GM12878 (cell line): ENCODE measurements at regions not wholly inside any gene's neighbourhood (a gene's known extent, or its start where the extent isn't known, plus 50 kb on each side); places are given as distances from the start of the nearest gene placed in this dataset.

Source experiments
- ATAC-seq: fragments of 200-7000 bp; cut with Tn5 transposase; 3 replicates; pipeline ENCODE4 v1.9.1; 2020; ENCODE audit warnings: mild to moderate bottlenecking, moderate library complexity
- BruUV-seq: library from RNA; stranded (reverse); fragments of 400-500 nt; replicated peaks from 2 replicates; lab custom pipeline; 2021; lab: Mats Ljungman, UMichigan
- CTCF ChIA-PET: fragments of 300-600 bp; sonication (Branson Sonifier 250); formaldehyde crosslinking; extraction: SDS; loops from one replicate; lab custom pipeline; 2021; ENCODE audit warnings: inconsistent platforms; lab: Yijun Ruan, JAX
- POLR2A ChIA-PET: fragments of 350-600 bp; formaldehyde crosslinking; extraction: SDS; loops from one replicate; lab custom pipeline; 2021; ENCODE audit warnings: inconsistent platforms; lab: Charles Lee
- RAD21 ChIA-PET: fragments of 300-600 bp; sonication (Branson Sonifier 250); formaldehyde crosslinking; loops from one replicate; lab custom pipeline; 2023; ENCODE audit warnings: antibody characterized with exemption; ENCODE audit not compliant: unreplicated experiment; lab: Charles Lee
- SMC1A ChIA-PET: fragments of 300-600 bp; sonication (Branson Sonifier 250); formaldehyde crosslinking; loops from one replicate; lab custom pipeline; 2023; ENCODE audit not compliant: unreplicated experiment, uncharacterized antibody; lab: Charles Lee
- DNase-seq: peaks from one replicate; pipeline ENCODE4 v3.0.0-alpha.2; 2011; ENCODE audit warnings: low read depth, low spot score
- FAIRE-seq: peaks from 3 replicates; lab custom pipeline; 2011; peaks lifted over from hg19 to GRCh38; lab: Jason Lieb, UNC
- H2AFZ ChIP-seq: 2 replicates; pipeline ENCODE4 v1.6.0; 2011; ENCODE audit warnings: low read depth, low read length, control low read depth; ENCODE audit not compliant: control insufficient read depth
- H3K27ac ChIP-seq: 2 replicates; pipeline ENCODE4 v1.5.1; 2011; ENCODE audit warnings: control low read depth; ENCODE audit not compliant: control insufficient read depth, insufficient read depth
- H3K27me3 ChIP-seq, 2 experiments: replicated peaks in 1 of 2; 2 replicates each; pipeline versions ENCODE4 v1.6.0 to v1.6.1; 2011; ENCODE audit warnings: low read length in 1 of 2; ENCODE audit not compliant: control insufficient read depth in 2 of 2, insufficient read depth in 2 of 2
- H3K36me3 ChIP-seq, 2 experiments: 2 replicates each; pipeline ENCODE4 v1.5.1; 2011; ENCODE audit warnings: low read length in 1 of 2; ENCODE audit not compliant: control insufficient read depth in 2 of 2, insufficient read depth in 2 of 2
- H3K4me1 ChIP-seq: 2 replicates; pipeline ENCODE4 v1.6.1; 2011; ENCODE audit warnings: mild to moderate bottlenecking, low read length, moderate library complexity, mixed read lengths; ENCODE audit not compliant: control insufficient read depth, insufficient read depth
- H3K4me2 ChIP-seq: 2 replicates; pipeline ENCODE4 v1.6.0; 2011; ENCODE audit warnings: control low read depth; ENCODE audit not compliant: control insufficient read depth, insufficient read depth
- H3K4me3 ChIP-seq: fragments of 200-600 bp; sonication (generic); 2 replicates; pipeline ENCODE4 v1.5.1; 2016
- H3K79me2 ChIP-seq: 2 replicates; pipeline ENCODE4 v1.6.0; 2011; ENCODE audit warnings: low read length; ENCODE audit not compliant: control insufficient read depth, insufficient read depth
- H3K9ac ChIP-seq: 2 replicates; pipeline ENCODE4 v1.8.0; 2011; ENCODE audit warnings: low read length, control low read depth, mixed read lengths; ENCODE audit not compliant: control insufficient read depth, insufficient read depth
- H3K9me3 ChIP-seq: replicated peaks from 3 replicates; pipeline ENCODE4 v1.5.1; 2011; ENCODE audit warnings: mild to moderate bottlenecking, low read length; ENCODE audit not compliant: control insufficient read depth, insufficient read depth
- H4K20me1 ChIP-seq: 2 replicates; pipeline ENCODE4 v1.6.0; 2011; ENCODE audit not compliant: control insufficient read depth, insufficient read depth
- MEF2B ChIP-seq: fragments of 450-650 bp; IDR thresholded peaks from 2 replicates; pipeline ENCODE4 v1.6.1; 2018; ENCODE audit warnings: mild to moderate bottlenecking, moderate library complexity; ENCODE audit not compliant: partially characterized antibody, poor library complexity, severe bottlenecking
- MYC ChIP-seq: IDR thresholded peaks from 2 replicates; pipeline ENCODE4 v1.6.1; 2011; ENCODE audit warnings: mild to moderate bottlenecking, low read length, moderate library complexity, inconsistent platforms; ENCODE audit not compliant: insufficient read depth, insufficient replicate concordance, insufficient read length, severe bottlenecking
- NFIC ChIP-seq: IDR thresholded peaks from 2 replicates; pipeline ENCODE4 v1.6.1; 2012; ENCODE audit warnings: low read depth, mild to moderate bottlenecking, inconsistent platforms, low read length, moderate library complexity
- NFXL1 ChIP-seq: fragments of 450-650 bp; IDR thresholded peaks from 2 replicates; pipeline ENCODE4 v1.6.1; 2017; ENCODE audit warnings: antibody characterized with exemption, mild to moderate bottlenecking, borderline replicate concordance
- NFYA ChIP-seq: IDR thresholded peaks from 2 replicates; pipeline ENCODE4 v1.6.1; 2011; ENCODE audit warnings: low read depth, mild to moderate bottlenecking, low read length, improper control_type of control experiment, borderline replicate concordance
- PAX8 ChIP-seq: fragments of 450-650 bp; IDR thresholded peaks from 2 replicates; pipeline ENCODE4 v1.6.1; 2017; ENCODE audit warnings: mild to moderate bottlenecking, moderate library complexity
- SIX5 ChIP-seq: IDR thresholded peaks from 2 replicates; pipeline ENCODE4 v1.6.1; 2011; ENCODE audit warnings: mild to moderate bottlenecking, low read depth, low read length, moderate library complexity; ENCODE audit not compliant: severe bottlenecking
- SREBF1 ChIP-seq: IDR thresholded peaks from 2 replicates; pipeline ENCODE4 v1.6.1; 2012; ENCODE audit warnings: mild to moderate bottlenecking, low read length
- STAT1 ChIP-seq: fragments of 450-650 bp; conservative IDR thresholded peaks from 2 replicates; pipeline ENCODE4 v1.6.1; 2014; ENCODE audit warnings: antibody characterized with exemption, mild to moderate bottlenecking
- TBL1XR1 ChIP-seq: IDR thresholded peaks from 2 replicates; pipeline ENCODE4 v1.6.1; 2012; ENCODE audit warnings: low read depth, low read length, improper control_type of control experiment
- TCF12 ChIP-seq: IDR thresholded peaks from 2 replicates; pipeline ENCODE4 v1.6.1; 2011; ENCODE audit warnings: low read depth, mild to moderate bottlenecking, low read length
- YY1 ChIP-seq: IDR thresholded peaks from 2 replicates; pipeline ENCODE4 v1.6.1; 2011; ENCODE audit warnings: low read depth, mild to moderate bottlenecking, low read length
- ZNF217 ChIP-seq: fragments of 450-650 bp; IDR thresholded peaks from 2 replicates; pipeline ENCODE4 v1.6.1; 2017; ENCODE audit warnings: antibody characterized with exemption, mild to moderate bottlenecking
- WGBS: methylation state at CpG from one replicate; pipeline ENCODE4 v1.1.6; 2016; ENCODE audit warnings: low lambda C conversion rate; ENCODE audit not compliant: insufficient replicate concordance, insufficient coverage; ENCODE audit errors: missing lambda C conversion rate; 5-methylcytosine and 5-hydroxymethylcytosine counted together
- in situ Hi-C: fragments of 300-500 bp; cut with MboI; formaldehyde crosslinking; loops from 9 replicates; pipeline ENCODE4 v1.14.3; 2018; ENCODE audit warnings: mixed read lengths
- intact Hi-C: fragments of 100-400 bp; cut with micrococcal nuclease; formaldehyde crosslinking; loops from one replicate; pipeline ENCODE4 v1.14.2; 2022; ENCODE audit not compliant: unreplicated experiment
- TF ChIP-seq, protein P1 (sequence below): fragments of 450-650 bp; formaldehyde crosslinking; IDR thresholded peaks from 2 replicates; pipeline ENCODE4 v1.5.0; 2022; ENCODE audit warnings: mild to moderate bottlenecking, missing genetic modification characterization
- TF ChIP-seq, protein P2 (sequence below): fragments of 450-650 bp; IDR thresholded peaks from 2 replicates; pipeline ENCODE4 v1.6.1; 2016; ENCODE audit warnings: mild to moderate bottlenecking, moderate library complexity, borderline replicate concordance

DNA sequence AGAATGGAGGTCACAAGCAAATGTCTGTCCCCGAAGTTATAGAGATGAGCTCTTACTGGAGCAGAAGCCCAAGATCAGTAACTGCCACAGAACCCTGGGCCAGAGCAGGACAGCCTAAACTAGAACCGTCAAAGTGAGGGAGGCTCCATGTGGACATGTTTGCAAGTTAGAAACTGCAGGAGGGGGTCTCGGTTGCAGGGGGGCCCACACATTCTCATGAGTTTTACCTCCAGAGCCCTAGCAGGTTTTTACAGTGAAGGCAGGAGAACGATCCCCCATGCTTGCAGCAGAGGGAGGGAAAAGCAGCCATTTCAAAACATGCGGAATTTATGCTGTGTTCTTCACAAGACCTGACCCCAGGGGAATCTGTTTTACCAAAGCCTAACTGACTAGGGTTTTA lies 133.5 kb upstream of the B3GAT1 start:
- Histone ChIP-seq H3K27ac (no peak overlapping the region), H2AFZ (no peak overlapping the region), H3K36me3 (no peaks in the 10 kb centered on the region), H3K9ac (no peak overlapping the region), H4K20me1 (no peaks in the 10 kb centered on the region), H3K79me2 (no peaks in the 10 kb centered on the region), H3K9me3 (no peaks in the 10 kb centered on the region), H3K4me1 (no peaks in the 10 kb centered on the region), H3K27me3 (no peaks in the 10 kb centered on the region), H3K4me3 (no peak overlapping the region), H3K4me2 (no peak overlapping the region)
- no TSS peak for BruUV-seq
- ChIA-PET RAD21 (no interaction called here), CTCF (no interaction called here), SMC1A (no interaction called here), POLR2A (no interaction called here)
- intact Hi-C loops: no loop called here
- 38% methylated on average over 5 of the region's 5 CpGs for WGBS
- no peak for ATAC-seq
- TF ChIP-seq MEF2B: no peak
- TF ChIP-seq TCF12: no peak
- TF ChIP-seq, protein P1, sequence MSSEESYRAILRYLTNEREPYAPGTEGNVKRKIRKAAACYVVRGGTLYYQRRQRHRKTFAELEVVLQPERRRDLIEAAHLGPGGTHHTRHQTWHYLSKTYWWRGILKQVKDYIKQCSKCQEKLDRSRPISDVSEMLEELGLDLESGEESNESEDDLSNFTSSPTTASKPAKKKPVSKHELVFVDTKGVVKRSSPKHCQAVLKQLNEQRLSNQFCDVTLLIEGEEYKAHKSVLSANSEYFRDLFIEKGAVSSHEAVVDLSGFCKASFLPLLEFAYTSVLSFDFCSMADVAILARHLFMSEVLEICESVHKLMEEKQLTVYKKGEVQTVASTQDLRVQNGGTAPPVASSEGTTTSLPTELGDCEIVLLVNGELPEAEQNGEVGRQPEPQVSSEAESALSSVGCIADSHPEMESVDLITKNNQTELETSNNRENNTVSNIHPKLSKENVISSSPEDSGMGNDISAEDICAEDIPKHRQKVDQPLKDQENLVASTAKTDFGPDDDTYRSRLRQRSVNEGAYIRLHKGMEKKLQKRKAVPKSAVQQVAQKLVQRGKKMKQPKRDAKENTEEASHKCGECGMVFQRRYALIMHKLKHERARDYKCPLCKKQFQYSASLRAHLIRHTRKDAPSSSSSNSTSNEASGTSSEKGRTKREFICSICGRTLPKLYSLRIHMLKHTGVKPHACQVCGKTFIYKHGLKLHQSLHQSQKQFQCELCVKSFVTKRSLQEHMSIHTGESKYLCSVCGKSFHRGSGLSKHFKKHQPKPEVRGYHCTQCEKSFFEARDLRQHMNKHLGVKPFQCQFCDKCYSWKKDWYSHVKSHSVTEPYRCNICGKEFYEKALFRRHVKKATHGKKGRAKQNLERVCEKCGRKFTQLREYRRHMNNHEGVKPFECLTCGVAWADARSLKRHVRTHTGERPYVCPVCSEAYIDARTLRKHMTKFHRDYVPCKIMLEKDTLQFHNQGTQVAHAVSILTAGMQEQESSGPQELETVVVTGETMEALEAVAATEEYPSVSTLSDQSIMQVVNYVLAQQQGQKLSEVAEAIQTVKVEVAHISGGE (CRISPR knock-in tag): no peak
- no peak for TF ChIP-seq SIX5
- TF ChIP-seq NFIC: no peak
- TF ChIP-seq MYC: no peak
- no peak for TF ChIP-seq NFXL1
- TF ChIP-seq, protein P2, sequence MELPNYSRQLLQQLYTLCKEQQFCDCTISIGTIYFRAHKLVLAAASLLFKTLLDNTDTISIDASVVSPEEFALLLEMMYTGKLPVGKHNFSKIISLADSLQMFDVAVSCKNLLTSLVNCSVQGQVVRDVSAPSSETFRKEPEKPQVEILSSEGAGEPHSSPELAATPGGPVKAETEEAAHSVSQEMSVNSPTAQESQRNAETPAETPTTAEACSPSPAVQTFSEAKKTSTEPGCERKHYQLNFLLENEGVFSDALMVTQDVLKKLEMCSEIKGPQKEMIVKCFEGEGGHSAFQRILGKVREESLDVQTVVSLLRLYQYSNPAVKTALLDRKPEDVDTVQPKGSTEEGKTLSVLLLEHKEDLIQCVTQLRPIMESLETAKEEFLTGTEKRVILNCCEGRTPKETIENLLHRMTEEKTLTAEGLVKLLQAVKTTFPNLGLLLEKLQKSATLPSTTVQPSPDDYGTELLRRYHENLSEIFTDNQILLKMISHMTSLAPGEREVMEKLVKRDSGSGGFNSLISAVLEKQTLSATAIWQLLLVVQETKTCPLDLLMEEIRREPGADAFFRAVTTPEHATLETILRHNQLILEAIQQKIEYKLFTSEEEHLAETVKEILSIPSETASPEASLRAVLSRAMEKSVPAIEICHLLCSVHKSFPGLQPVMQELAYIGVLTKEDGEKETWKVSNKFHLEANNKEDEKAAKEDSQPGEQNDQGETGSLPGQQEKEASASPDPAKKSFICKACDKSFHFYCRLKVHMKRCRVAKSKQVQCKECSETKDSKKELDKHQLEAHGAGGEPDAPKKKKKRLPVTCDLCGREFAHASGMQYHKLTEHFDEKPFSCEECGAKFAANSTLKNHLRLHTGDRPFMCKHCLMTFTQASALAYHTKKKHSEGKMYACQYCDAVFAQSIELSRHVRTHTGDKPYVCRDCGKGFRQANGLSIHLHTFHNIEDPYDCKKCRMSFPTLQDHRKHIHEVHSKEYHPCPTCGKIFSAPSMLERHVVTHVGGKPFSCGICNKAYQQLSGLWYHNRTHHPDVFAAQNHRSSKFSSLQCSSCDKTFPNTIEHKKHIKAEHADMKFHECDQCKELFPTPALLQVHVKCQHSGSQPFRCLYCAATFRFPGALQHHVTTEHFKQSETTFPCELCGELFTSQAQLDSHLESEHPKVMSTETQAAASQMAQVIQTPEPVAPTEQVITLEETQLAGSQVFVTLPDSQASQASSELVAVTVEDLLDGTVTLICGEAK: no peak
- no peak for TF ChIP-seq PAX8
- no peak for TF ChIP-seq SREBF1
- TF ChIP-seq YY1: no peak
- no peak for TF ChIP-seq ZNF217
- TF ChIP-seq NFYA: no peak
- TF ChIP-seq TBL1XR1: no peak
- no peak for TF ChIP-seq STAT1
- DNase-seq: no peak
- in situ Hi-C loops: no loop called here
- FAIRE-seq: no peak
